ENCODE measurements at regions not wholly inside any gene's neighbourhood (a gene's known extent, or its start where the extent isn't known, plus 50 kb on each side); places are given as distances from the start of the nearest gene placed in this dataset.

DNA sequence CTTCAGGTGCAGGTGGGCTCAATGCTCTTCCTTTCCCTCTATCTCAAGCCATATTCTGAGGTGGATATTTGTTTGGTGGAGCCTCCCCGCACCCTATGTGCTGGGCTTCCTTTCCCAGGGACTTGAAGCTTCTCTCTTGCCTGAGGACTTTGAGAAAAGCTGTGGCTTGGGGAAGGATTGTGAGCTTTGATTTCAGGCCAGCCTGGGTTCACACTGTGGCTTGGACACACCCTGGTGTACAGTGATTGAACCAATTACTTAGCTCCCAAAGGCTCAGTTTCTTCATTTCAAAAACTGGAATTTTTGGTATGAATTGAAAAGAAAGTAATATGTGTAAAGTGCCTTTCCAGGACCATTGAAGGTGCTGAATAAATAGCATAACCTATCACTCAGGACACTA lies 224.5 kb upstream of the GLI3 start:
- FAIRE-seq (no peak), DNase-seq (ENCODE audit: insufficient read length, low spot score) (no peak)
- TF ChIP-seq TAF1 (IDR thresholded peaks at IDR 0.05; ENCODE audit: low read depth, low read length), result no peak
- TF ChIP-seq PAX5 (IDR thresholded peaks at IDR 0.05; ENCODE audit: insufficient read depth, low read length, severe bottlenecking), result no peak
- TF ChIP-seq POU2F2 (IDR thresholded peaks at IDR 0.05; ENCODE audit: low read depth, low read length), result no peak
- no peak for TF ChIP-seq SPI1 (IDR thresholded peaks at IDR 0.05; ENCODE audit: low read depth, low read length)
- TF ChIP-seq POLR2A (IDR thresholded peaks at IDR 0.05; ENCODE audit: low read depth, low read length), result no peak
- TF ChIP-seq POLR2AphosphoS5 (IDR thresholded peaks at IDR 0.05; ENCODE audit: low read depth, low read length), result no peak

GRCh38 chr7:42460933-42461332 lies 223.9 kb upstream of the GLI3 start:
- DNase-seq (ENCODE audit: insufficient read length, low spot score) (no peak), FAIRE-seq (no peak)
- TF ChIP-seq PAX5 (IDR thresholded peaks at IDR 0.05; ENCODE audit: insufficient read depth, low read length, severe bottlenecking) (no peak), POU2F2 (IDR thresholded peaks at IDR 0.05; ENCODE audit: low read depth, low read length) (no peak), POLR2A (IDR thresholded peaks at IDR 0.05; ENCODE audit: low read depth, low read length) (no peak), TAF1 (IDR thresholded peaks at IDR 0.05; ENCODE audit: low read depth, low read length) (no peak), POLR2AphosphoS5 (IDR thresholded peaks at IDR 0.05; ENCODE audit: low read depth, low read length) (no peak), SPI1 (IDR thresholded peaks at IDR 0.05; ENCODE audit: low read depth, low read length) (no peak)

GRCh38 chr7:42460148-42460547 lies 223.1 kb upstream of the GLI3 start:
- TF ChIP-seq POLR2AphosphoS5 (IDR thresholded peaks at IDR 0.05; ENCODE audit: low read depth, low read length) (no peak), POLR2A (IDR thresholded peaks at IDR 0.05; ENCODE audit: low read depth, low read length) (no peak), PAX5 (IDR thresholded peaks at IDR 0.05; ENCODE audit: insufficient read depth, low read length, severe bottlenecking) (no peak), SPI1 (IDR thresholded peaks at IDR 0.05; ENCODE audit: low read depth, low read length) (no peak)
- DNase-seq (ENCODE audit: insufficient read length, low spot score) (no peak), FAIRE-seq (no peak)

- no peak for DNase-seq (ENCODE audit: insufficient read length, low spot score)
- no peak for TF ChIP-seq POLR2A (IDR thresholded peaks at IDR 0.05; ENCODE audit: low read depth, low read length)
- no peak for TF ChIP-seq POU2F2 (IDR thresholded peaks at IDR 0.05; ENCODE audit: low read depth, low read length)
- TF ChIP-seq POLR2AphosphoS5 (IDR thresholded peaks at IDR 0.05; ENCODE audit: low read depth, low read length), result no peak
- no peak for TF ChIP-seq PAX5 (IDR thresholded peaks at IDR 0.05; ENCODE audit: insufficient read depth, low read length, severe bottlenecking)
- no peak for TF ChIP-seq TAF1 (IDR thresholded peaks at IDR 0.05; ENCODE audit: low read depth, low read length)
- TF ChIP-seq SPI1 (IDR thresholded peaks at IDR 0.05; ENCODE audit: low read depth, low read length), result no peak
- FAIRE-seq, result no peak
These were observed 220.7 kb upstream of the GLI3 start for GRCh38 chr7:42457663-42458062.

DNA sequence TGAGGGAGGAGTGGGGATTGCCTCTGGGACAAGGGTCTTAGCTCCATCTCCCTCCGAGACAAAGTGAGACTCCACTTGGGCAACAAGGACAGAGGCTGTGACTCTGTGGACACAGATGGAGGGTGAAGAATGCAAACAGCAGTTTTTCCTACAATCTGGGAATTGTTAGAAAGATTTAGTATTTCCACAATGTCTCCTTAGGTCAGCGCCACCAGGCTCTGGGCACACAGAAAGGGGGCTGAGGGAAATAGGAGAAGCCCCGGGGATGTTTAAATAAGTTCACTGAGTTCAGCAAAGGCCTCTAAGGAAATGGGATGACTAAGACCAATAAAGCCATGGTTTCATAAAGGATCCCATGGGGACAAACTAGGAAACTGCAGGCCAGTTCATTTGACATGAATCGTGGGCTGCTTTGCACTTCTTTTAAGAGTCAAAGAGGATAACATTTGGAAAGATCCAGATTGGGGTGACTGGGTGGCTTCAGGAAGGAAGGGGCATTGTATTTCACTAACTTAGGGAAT lies 219.8 kb upstream of the GLI3 start:
- TF ChIP-seq POLR2A (IDR thresholded peaks at IDR 0.05; ENCODE audit: low read depth, low read length), result no peak
- no peak for TF ChIP-seq POU2F2 (IDR thresholded peaks at IDR 0.05; ENCODE audit: low read depth, low read length)
- no peak for TF ChIP-seq SPI1 (IDR thresholded peaks at IDR 0.05; ENCODE audit: low read depth, low read length)
- TF ChIP-seq TAF1 (IDR thresholded peaks at IDR 0.05; ENCODE audit: low read depth, low read length), result no peak
- no peak for TF ChIP-seq PAX5 (IDR thresholded peaks at IDR 0.05; ENCODE audit: insufficient read depth, low read length, severe bottlenecking)
- no peak for TF ChIP-seq POLR2AphosphoS5 (IDR thresholded peaks at IDR 0.05; ENCODE audit: low read depth, low read length)
- no peak for DNase-seq (ENCODE audit: insufficient read length, low spot score)
- no peak for FAIRE-seq

DNA sequence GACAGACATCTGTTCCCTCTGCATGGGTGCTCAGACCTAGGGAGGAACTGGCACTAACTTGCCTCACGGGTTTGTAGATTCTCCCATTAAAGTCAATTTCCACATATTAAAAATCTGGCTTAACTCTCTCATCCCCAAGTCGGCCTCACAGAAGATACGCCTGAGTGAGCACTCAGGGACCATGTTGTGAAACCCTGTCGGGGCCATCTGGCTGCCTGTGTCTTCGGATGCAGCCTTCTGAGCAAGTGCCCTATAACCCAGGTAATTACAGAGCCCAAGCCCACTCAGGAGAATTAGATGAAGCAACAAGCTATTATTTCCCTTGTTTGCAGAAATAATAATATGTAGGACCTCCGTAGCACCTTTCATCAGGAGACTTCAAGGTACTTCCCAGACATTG lies 219.3 kb upstream of the GLI3 start:
- FAIRE-seq, result no peak
- no peak for TF ChIP-seq POLR2A (IDR thresholded peaks at IDR 0.05; ENCODE audit: low read depth, low read length)
- no peak for DNase-seq (ENCODE audit: insufficient read length, low spot score)

DNA sequence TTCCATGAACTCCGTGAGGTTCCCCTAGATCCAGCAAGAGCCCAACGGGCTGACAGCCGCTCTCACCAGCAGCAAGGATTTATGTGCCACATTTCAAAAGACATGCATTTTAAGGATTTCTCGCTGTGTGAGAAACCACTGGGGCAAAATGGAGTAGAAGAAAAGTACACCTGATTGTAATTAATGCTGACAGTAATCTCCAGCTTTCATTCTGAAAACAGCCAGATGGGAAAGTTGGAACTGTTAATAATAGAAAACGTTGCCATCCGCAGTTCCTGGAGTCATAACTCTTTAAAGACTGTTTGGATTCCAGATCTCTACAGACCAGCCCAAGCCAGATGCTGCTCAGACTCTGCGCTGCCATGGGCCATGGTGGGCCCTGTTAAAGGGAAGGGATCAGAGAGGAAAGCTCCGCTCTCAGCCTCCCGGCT lies 216.9 kb upstream of the GLI3 start:
- FAIRE-seq, result no peak
- DNase-seq (ENCODE audit: insufficient read length, low spot score), result no peak
- TF ChIP-seq POLR2AphosphoS5 (IDR thresholded peaks at IDR 0.05; ENCODE audit: low read depth, low read length) (no peak), POLR2A (IDR thresholded peaks at IDR 0.05; ENCODE audit: low read depth, low read length) (no peak), PAX5 (IDR thresholded peaks at IDR 0.05; ENCODE audit: insufficient read depth, low read length, severe bottlenecking) (no peak), SPI1 (IDR thresholded peaks at IDR 0.05; ENCODE audit: low read depth, low read length) (no peak), TAF1 (IDR thresholded peaks at IDR 0.05; ENCODE audit: low read depth, low read length) (no peak), POU2F2 (IDR thresholded peaks at IDR 0.05; ENCODE audit: low read depth, low read length) (no peak)

DNA sequence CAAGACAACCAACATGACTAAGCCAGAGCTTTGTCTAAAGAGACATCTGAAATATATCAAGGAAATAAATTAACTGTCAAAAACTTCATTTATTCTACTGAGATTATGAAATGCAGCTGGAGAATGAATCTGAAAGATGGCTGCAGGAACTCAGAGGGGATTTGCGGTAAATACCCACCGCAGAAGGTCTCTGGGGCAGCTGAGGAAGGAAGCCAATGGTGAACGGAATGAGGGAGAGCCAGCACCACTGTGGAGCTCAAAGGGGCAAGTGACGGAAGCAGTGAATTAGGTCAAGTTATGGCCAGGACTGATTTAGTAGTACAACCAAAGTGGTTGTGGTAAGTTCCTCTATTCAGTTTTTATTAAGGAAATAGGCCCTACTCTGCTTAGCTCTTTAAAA lies 215.3 kb upstream of the GLI3 start:
- no peak for TF ChIP-seq SPI1 (IDR thresholded peaks at IDR 0.05; ENCODE audit: low read depth, low read length)
- no peak for TF ChIP-seq TAF1 (IDR thresholded peaks at IDR 0.05; ENCODE audit: low read depth, low read length)
- no peak for TF ChIP-seq POU2F2 (IDR thresholded peaks at IDR 0.05; ENCODE audit: low read depth, low read length)
- TF ChIP-seq PAX5 (IDR thresholded peaks at IDR 0.05; ENCODE audit: insufficient read depth, low read length, severe bottlenecking), result no peak
- no peak for TF ChIP-seq POLR2A (IDR thresholded peaks at IDR 0.05; ENCODE audit: low read depth, low read length)
- TF ChIP-seq POLR2AphosphoS5 (IDR thresholded peaks at IDR 0.05; ENCODE audit: low read depth, low read length), result no peak
- FAIRE-seq (no peak), DNase-seq (ENCODE audit: insufficient read length, low spot score) (no peak)

GRCh38 chr7:42449431-42449830 lies 212.4 kb upstream of the GLI3 start:
- FAIRE-seq (no peak), DNase-seq (ENCODE audit: insufficient read length, low spot score) (no peak)
- TF ChIP-seq POLR2A (IDR thresholded peaks at IDR 0.05; ENCODE audit: low read depth, low read length) (no peak), PAX5 (IDR thresholded peaks at IDR 0.05; ENCODE audit: insufficient read depth, low read length, severe bottlenecking) (no peak), SPI1 (IDR thresholded peaks at IDR 0.05; ENCODE audit: low read depth, low read length) (no peak), POU2F2 (IDR thresholded peaks at IDR 0.05; ENCODE audit: low read depth, low read length) (no peak), POLR2AphosphoS5 (IDR thresholded peaks at IDR 0.05; ENCODE audit: low read depth, low read length) (no peak), TAF1 (IDR thresholded peaks at IDR 0.05; ENCODE audit: low read depth, low read length) (no peak)

DNA sequence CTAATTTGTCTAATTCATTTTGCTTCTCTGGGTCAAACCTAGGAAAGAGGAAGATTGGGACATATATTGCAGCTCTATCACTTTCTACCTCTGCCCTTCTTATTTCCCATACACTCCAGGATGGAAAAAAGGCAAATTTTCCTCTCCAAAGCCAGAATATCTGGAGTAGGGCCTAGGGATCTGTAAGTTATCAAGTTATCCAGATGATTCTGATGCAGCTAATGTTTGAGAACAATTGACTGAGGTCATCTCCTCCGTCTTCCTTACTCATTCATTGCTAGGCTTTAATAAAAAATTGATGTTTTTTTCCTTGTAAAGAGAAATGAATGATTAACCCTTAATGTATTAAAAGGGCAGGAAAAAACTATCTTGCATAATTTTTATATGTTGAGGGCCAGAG lies 211.9 kb upstream of the GLI3 start:
- no peak for DNase-seq (ENCODE audit: insufficient read length, low spot score)
- FAIRE-seq, result no peak
- TF ChIP-seq TAF1 (IDR thresholded peaks at IDR 0.05; ENCODE audit: low read depth, low read length) (no peak), POLR2A (IDR thresholded peaks at IDR 0.05; ENCODE audit: low read depth, low read length) (no peak), POU2F2 (IDR thresholded peaks at IDR 0.05; ENCODE audit: low read depth, low read length) (no peak), PAX5 (IDR thresholded peaks at IDR 0.05; ENCODE audit: insufficient read depth, low read length, severe bottlenecking) (no peak), POLR2AphosphoS5 (IDR thresholded peaks at IDR 0.05; ENCODE audit: low read depth, low read length) (no peak), SPI1 (IDR thresholded peaks at IDR 0.05; ENCODE audit: low read depth, low read length) (no peak)
